ENCODE measurements at regions not wholly inside any gene's neighbourhood (a gene's known extent, or its start where the extent isn't known, plus 50 kb on each side); places are given as distances from the start of the nearest gene placed in this dataset.

DNA sequence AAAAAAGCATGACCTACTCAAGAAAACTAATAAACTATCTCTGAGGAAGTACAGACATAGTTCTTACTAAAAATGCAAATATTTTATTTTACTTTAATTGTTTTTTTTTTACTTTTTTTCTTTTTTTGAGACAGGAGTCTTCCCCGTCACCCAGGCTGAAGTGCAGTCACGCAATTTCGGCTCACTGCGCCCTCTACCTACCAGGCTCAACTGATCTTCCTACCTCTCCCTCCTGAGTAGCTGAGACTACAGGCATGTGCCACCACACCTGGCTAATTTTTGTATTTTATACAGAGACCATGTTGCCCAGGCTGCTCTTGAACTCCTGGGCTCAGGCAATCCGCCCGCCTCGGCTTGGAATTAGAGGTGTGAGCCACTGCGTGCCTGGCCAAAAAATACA lies 1263.1 kb downstream of the KCNT2 start:
- TF ChIP-seq, protein P1, sequence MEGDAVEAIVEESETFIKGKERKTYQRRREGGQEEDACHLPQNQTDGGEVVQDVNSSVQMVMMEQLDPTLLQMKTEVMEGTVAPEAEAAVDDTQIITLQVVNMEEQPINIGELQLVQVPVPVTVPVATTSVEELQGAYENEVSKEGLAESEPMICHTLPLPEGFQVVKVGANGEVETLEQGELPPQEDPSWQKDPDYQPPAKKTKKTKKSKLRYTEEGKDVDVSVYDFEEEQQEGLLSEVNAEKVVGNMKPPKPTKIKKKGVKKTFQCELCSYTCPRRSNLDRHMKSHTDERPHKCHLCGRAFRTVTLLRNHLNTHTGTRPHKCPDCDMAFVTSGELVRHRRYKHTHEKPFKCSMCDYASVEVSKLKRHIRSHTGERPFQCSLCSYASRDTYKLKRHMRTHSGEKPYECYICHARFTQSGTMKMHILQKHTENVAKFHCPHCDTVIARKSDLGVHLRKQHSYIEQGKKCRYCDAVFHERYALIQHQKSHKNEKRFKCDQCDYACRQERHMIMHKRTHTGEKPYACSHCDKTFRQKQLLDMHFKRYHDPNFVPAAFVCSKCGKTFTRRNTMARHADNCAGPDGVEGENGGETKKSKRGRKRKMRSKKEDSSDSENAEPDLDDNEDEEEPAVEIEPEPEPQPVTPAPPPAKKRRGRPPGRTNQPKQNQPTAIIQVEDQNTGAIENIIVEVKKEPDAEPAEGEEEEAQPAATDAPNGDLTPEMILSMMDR (IDR thresholded peaks at IDR 0.05; ENCODE audit: low read depth, low read length, poor library complexity, severe bottlenecking), result no peak
- no peak for TF ChIP-seq EZH2phosphoT487 (IDR thresholded peaks at IDR 0.05; ENCODE audit: borderline replicate concordance, low read length)
